ENCODE measurements at regions not wholly inside any gene's neighbourhood (a gene's known extent, or its start where the extent isn't known, plus 50 kb on each side); places are given as distances from the start of the nearest gene placed in this dataset.

- TF ChIP-seq CTCF (IDR thresholded peaks at IDR 0.05) (no peak), POLR2A (IDR thresholded peaks at IDR 0.05) (no peak), EP300 (IDR thresholded peaks at IDR 0.05) (no peak)
Measured at GRCh38 chr9:106059886-106060285, 365.5 kb downstream of the TMEM38B start.
